Fibroblast of mammary gland (primary cell): ENCODE measurements at regions not wholly inside any gene's neighbourhood (a gene's known extent, or its start where the extent isn't known, plus 50 kb on each side); places are given as distances from the start of the nearest gene placed in this dataset.
"Not testable (repeated sequence)": the region's sequence is repeated elsewhere in the genome, so short reads cannot be mapped to it uniquely, and the experiment has no call there.

Experiments
- DNase-seq: peaks from one replicate; pipeline ENCODE4 v3.0.0-alpha.2; 2010; ENCODE audit warnings: low read depth
- H3K4me3 ChIP-seq: 2 replicates; pipeline ENCODE4 v1.5.1; 2011; ENCODE audit warnings: low read depth, mild to moderate bottlenecking, low read length, moderate library complexity; ENCODE audit not compliant: control insufficient read depth
- CTCF ChIP-seq: conservative IDR thresholded peaks from 2 replicates; pipeline ENCODE4 v1.5.1; 2011; ENCODE audit warnings: low read depth, low read length, inconsistent platforms; ENCODE audit not compliant: control insufficient read depth, insufficient read depth

GRCh38 chr4:117164338-117164737 lies 79.0 kb upstream of the TRAM1L1 start:
- TF ChIP-seq CTCF = no peak
- no peak for DNase-seq
- no peak overlapping the region for H3K4me3 ChIP-seq

DNA sequence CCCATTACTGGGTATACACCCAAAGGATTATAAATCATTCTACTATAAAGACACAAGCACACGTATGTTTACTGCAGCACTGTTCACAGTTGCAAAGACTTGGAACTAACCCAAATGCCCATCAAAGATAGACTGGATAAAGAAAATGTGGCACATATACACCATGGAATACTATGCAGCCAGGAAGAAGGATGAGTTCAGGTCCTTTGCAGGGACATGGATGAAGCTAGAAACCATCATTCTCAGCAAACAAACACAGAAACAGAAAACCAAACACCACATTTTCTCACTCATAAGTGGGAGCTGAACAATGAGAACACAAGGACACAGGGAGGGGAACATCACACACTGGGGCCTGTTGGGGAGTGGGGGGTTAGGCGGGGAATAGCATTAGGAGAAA lies 90.0 kb upstream of the TRAM1L1 start:
- not testable (repeated sequence) for H3K4me3 ChIP-seq, DNase-seq

- no peak for DNase-seq
- no peak for TF ChIP-seq CTCF
- H3K4me3 ChIP-seq = no peak overlapping the region
Measured at GRCh38 chr4:117203231-117203630, 117.9 kb upstream of the TRAM1L1 start.

DNA sequence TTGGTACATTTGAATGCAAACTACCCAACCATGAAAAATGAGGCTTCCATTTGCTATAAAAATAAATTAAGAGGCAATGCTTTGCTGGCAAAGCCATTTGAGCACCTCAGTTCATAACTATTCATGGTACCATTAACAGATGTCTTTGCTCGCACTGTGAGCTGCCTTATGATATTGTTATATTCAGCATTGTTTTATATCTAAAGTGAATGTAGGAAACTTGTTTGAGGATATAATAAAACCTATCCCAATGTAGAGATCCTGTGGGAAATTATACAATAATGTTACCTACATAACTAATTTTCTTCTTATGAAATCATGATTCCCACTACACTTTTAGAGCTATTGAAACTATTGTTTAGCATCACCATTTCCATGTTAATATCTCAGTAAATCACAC lies 125.2 kb upstream of the TRAM1L1 start:
- DNase-seq = no peak
- no peak for TF ChIP-seq CTCF
- H3K4me3 ChIP-seq = no peak overlapping the region

DNA sequence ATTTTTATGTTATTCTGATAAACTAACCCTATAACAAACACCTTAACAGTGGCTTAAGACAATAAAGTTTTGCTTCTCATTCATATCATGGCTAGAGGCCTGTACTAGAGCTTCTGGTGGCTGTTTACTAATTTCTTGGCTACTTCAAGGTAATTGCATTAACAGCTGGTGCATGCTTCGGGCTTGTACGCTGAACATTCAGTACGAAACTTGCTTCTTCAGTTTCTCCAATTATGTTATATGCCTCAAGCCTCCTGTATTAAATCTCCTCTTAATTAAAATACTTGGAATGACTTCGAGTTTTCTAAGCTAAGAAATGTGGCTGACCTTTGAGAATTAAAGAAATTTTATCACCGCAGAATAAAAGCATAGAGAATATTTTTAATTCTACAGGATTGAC lies 138.9 kb upstream of the TRAM1L1 start:
- no peak overlapping the region for H3K4me3 ChIP-seq
- TF ChIP-seq CTCF = no peak
- DNase-seq = no peak

GRCh38 chr4:117225471-117225870 lies 140.1 kb upstream of the TRAM1L1 start:
- H3K4me3 ChIP-seq = no peak overlapping the region
- TF ChIP-seq CTCF = no peak
- DNase-seq = no peak

DNA sequence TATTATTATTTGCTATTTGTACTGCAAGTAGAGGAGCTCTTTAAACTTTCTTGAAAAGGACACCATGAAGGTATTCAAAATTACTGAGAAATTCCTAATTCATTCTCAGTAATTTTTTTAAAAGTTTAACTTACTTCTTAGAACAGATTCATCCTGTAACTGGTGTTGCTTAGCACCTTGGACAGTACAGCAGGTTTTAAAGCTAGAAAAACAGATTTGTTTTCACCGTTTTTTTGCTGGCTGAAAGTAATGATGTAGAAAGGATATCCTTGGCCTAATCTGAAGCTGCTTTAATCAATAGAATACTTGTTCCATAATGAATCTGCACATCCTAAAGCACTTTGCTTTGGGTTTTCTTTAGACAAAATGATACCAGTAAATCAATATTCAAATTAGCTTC lies 142.5 kb upstream of the TRAM1L1 start:
- DNase-seq = no peak
- no peak overlapping the region for H3K4me3 ChIP-seq

More for the DNA sequence above, 142.5 kb upstream of the TRAM1L1 start:
- TF ChIP-seq CTCF = no peak
